ENCODE measurements at regions not wholly inside any gene's neighbourhood (a gene's known extent, or its start where the extent isn't known, plus 50 kb on each side); places are given as distances from the start of the nearest gene placed in this dataset.

GRCh38 chrX:123072686-123073385 lies 111.2 kb upstream of the GRIA3 start:
- no peak overlapping the region for H3K4me3 ChIP-seq (ENCODE audit: low read depth, low read length)
- TF ChIP-seq MYC (IDR thresholded peaks at IDR 0.05; ENCODE audit: low read depth, low read length) = no peak
- TF ChIP-seq MAX (IDR thresholded peaks at IDR 0.05; ENCODE audit: low read depth, low read length) = no peak
- TF ChIP-seq CTCF (IDR thresholded peaks at IDR 0.05; ENCODE audit: low read depth, low read length) = no peak
- no peak for TF ChIP-seq POLR2A (IDR thresholded peaks at IDR 0.05; ENCODE audit: extremely low read depth, insufficient read length)
- DNase-seq (ENCODE audit: low read depth) = no peak

- no peak overlapping the region for H3K4me3 ChIP-seq (ENCODE audit: low read depth, low read length)
- no peak for DNase-seq (ENCODE audit: low read depth)
- TF ChIP-seq POLR2A (IDR thresholded peaks at IDR 0.05; ENCODE audit: extremely low read depth, insufficient read length) (no peak), CTCF (IDR thresholded peaks at IDR 0.05; ENCODE audit: low read depth, low read length) (no peak), MAX (IDR thresholded peaks at IDR 0.05; ENCODE audit: low read depth, low read length) (no peak), MYC (IDR thresholded peaks at IDR 0.05; ENCODE audit: low read depth, low read length) (no peak)
Measured at GRCh38 chrX:123075947-123076561, 108.0 kb upstream of the GRIA3 start.

GRCh38 chrX:123077631-123078030 lies 106.4 kb upstream of the GRIA3 start:
- no peak for TF ChIP-seq MAX (IDR thresholded peaks at IDR 0.05; ENCODE audit: low read depth, low read length)
- TF ChIP-seq CTCF (IDR thresholded peaks at IDR 0.05; ENCODE audit: low read depth, low read length) = no peak
- TF ChIP-seq POLR2A (IDR thresholded peaks at IDR 0.05; ENCODE audit: extremely low read depth, insufficient read length) = no peak
- no peak for TF ChIP-seq MYC (IDR thresholded peaks at IDR 0.05; ENCODE audit: low read depth, low read length)
- H3K4me3 ChIP-seq (ENCODE audit: low read depth, low read length) = no peak overlapping the region
- DNase-seq (ENCODE audit: low read depth) = no peak

- TF ChIP-seq POLR2A (IDR thresholded peaks at IDR 0.05; ENCODE audit: extremely low read depth, insufficient read length) = no peak
- TF ChIP-seq MYC (IDR thresholded peaks at IDR 0.05; ENCODE audit: low read depth, low read length) = no peak
- no peak for TF ChIP-seq CTCF (IDR thresholded peaks at IDR 0.05; ENCODE audit: low read depth, low read length)
- no peak for TF ChIP-seq MAX (IDR thresholded peaks at IDR 0.05; ENCODE audit: low read depth, low read length)
- no peak overlapping the region for H3K4me3 ChIP-seq (ENCODE audit: low read depth, low read length)
- no peak for DNase-seq (ENCODE audit: low read depth)
Measured at GRCh38 chrX:123080065-123080464, 104.0 kb upstream of the GRIA3 start.

- TF ChIP-seq MYC (IDR thresholded peaks at IDR 0.05; ENCODE audit: low read depth, low read length) (no peak), MAX (IDR thresholded peaks at IDR 0.05; ENCODE audit: low read depth, low read length) (no peak), CTCF (IDR thresholded peaks at IDR 0.05; ENCODE audit: low read depth, low read length) (no peak), POLR2A (IDR thresholded peaks at IDR 0.05; ENCODE audit: extremely low read depth, insufficient read length) (no peak)
- H3K4me3 ChIP-seq (ENCODE audit: low read depth, low read length) = no peak overlapping the region
- no peak for DNase-seq (ENCODE audit: low read depth)
Measured at GRCh38 chrX:123081776-123082175, 102.3 kb upstream of the GRIA3 start.

Data from NB4 (cell line).